ENCODE measurements at regions not wholly inside any gene's neighbourhood (a gene's known extent, or its start where the extent isn't known, plus 50 kb on each side); places are given as distances from the start of the nearest gene placed in this dataset.

DNA sequence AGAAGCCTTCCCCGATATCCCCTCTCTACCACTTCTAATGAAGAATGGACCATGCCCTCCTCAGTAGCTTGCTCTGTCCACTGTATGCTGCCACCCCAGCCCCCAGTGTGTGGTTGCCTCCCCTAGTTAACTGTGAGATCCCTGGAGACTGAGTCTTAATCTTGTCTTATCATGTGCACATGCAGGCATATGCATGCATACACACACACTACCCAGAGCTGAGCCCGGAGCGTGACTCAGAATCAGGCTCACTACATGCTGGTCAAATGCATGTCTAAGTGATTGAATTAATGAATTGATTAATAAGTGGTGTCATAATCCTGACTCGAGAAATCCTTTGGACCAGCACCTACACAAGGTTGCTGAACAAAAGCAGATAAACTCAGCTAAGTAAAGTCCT, 99.4 kb downstream of the CCT6B start:
- Mint-ChIP-seq H3K9me3 (ENCODE audit: unreplicated experiment) (peaks cover 2% of the 10 kb centered on the region), H3K4me3 (ENCODE audit: unreplicated experiment) (no peak overlapping the region), H3K36me3 (ENCODE audit: unreplicated experiment) (peaks cover 5% of the 10 kb centered on the region), H3K4me1 (ENCODE audit: low read depth, unreplicated experiment) (peaks cover 7% of the 10 kb centered on the region), H3K27ac (ENCODE audit: unreplicated experiment) (no peak overlapping the region), H3K27me3 (ENCODE audit: unreplicated experiment) (peaks cover 2% of the 10 kb centered on the region)
- TF ChIP-seq, protein P1, sequence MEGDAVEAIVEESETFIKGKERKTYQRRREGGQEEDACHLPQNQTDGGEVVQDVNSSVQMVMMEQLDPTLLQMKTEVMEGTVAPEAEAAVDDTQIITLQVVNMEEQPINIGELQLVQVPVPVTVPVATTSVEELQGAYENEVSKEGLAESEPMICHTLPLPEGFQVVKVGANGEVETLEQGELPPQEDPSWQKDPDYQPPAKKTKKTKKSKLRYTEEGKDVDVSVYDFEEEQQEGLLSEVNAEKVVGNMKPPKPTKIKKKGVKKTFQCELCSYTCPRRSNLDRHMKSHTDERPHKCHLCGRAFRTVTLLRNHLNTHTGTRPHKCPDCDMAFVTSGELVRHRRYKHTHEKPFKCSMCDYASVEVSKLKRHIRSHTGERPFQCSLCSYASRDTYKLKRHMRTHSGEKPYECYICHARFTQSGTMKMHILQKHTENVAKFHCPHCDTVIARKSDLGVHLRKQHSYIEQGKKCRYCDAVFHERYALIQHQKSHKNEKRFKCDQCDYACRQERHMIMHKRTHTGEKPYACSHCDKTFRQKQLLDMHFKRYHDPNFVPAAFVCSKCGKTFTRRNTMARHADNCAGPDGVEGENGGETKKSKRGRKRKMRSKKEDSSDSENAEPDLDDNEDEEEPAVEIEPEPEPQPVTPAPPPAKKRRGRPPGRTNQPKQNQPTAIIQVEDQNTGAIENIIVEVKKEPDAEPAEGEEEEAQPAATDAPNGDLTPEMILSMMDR (IDR thresholded peaks at IDR 0.05; ENCODE audit: partially characterized antibody, unreplicated experiment): no peak
- DNase-seq: no peak

DNA sequence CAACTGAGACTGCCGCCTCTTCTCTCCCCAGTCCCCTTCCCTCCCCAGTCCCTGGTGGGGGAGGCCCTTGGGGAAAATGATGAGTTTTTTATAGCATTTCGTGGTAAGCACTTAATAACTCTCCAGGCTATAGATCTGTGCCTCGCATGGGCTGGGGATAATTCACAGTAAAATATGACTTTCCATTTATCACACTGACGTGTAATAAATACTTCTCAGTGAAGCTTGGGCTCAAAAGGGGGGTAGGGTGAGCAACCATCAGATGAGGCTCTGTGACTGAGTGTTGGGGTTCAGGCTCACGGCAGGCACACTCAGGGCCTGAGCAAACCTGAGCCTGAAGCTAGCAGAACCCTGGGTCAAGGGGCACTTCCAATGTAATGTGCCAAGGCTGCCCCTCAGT, 101.6 kb downstream of the CCT6B start:
- H3K4me1 Mint-ChIP-seq (ENCODE audit: low read depth, unreplicated experiment): peaks cover 7% of the 10 kb centered on the region
- no peak overlapping the region for H3K4me3 Mint-ChIP-seq (ENCODE audit: unreplicated experiment)
- peaks cover 5% of the 10 kb centered on the region for H3K36me3 Mint-ChIP-seq (ENCODE audit: unreplicated experiment)
- DNase-seq: no peak
- TF ChIP-seq, protein P1 (IDR thresholded peaks at IDR 0.05; ENCODE audit: partially characterized antibody, unreplicated experiment): no peak
- peaks cover 2% of the 10 kb centered on the region for H3K9me3 Mint-ChIP-seq (ENCODE audit: unreplicated experiment)
- peaks cover 2% of the 10 kb centered on the region for H3K27me3 Mint-ChIP-seq (ENCODE audit: unreplicated experiment)
- H3K27ac Mint-ChIP-seq (ENCODE audit: unreplicated experiment): no peak overlapping the region

DNA sequence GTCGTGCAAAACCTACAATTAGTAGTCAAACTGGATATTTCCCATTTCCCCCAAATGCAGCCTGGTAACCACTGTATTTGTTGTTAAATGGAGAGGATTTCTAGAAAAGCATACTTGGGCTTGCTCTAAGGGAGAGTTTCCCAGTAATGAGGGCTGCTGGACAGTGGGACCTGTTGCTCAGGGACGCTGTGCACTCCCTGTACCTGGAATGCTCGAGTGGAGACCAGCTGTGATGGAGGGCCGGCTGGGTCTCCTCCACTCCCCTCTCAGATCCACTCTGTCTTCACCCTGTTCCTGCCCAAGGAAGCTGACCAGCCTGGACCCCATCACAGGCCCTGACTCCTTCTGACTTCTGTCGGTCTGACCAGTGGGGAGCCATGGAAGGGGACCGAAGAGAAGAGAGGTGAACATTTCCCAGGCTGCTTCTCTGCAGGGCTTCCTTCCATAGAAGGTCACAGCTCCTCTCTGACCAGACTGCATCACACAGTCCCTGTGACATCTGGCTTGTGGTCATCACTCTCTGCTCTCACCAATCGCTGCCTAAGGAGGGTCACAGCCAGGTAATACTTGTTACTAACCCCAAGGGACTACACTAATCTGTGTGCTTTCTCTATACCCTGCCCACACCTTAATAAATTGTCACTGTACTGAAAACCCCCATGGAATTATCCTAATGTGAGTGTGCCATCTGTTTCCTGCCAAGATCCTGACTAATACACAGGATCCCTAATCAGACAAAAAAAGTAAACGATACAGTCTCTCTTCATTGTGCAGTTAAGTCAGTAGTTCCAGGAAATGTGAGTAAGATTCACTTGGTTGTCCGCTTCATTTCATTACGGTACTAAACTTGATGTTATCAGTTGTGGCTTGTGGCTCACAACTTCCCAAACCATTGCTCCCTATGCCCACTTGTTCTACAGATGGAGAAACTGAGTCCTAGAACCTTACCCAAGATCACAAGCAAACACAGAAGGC, 102.4 kb downstream of the CCT6B start:
- Mint-ChIP-seq H3K4me3 (ENCODE audit: unreplicated experiment) (no peak overlapping the region), H3K27me3 (ENCODE audit: unreplicated experiment) (peaks cover 2% of the 10 kb centered on the region), H3K27ac (ENCODE audit: unreplicated experiment) (no peak overlapping the region), H3K9me3 (ENCODE audit: unreplicated experiment) (peaks cover 2% of the 10 kb centered on the region), H3K4me1 (ENCODE audit: low read depth, unreplicated experiment) (peaks cover 7% of the 10 kb centered on the region), H3K36me3 (ENCODE audit: unreplicated experiment) (peaks cover 5% of the 10 kb centered on the region)
- no peak for DNase-seq
- TF ChIP-seq, protein P1 (IDR thresholded peaks at IDR 0.05; ENCODE audit: partially characterized antibody, unreplicated experiment): no peak

DNA sequence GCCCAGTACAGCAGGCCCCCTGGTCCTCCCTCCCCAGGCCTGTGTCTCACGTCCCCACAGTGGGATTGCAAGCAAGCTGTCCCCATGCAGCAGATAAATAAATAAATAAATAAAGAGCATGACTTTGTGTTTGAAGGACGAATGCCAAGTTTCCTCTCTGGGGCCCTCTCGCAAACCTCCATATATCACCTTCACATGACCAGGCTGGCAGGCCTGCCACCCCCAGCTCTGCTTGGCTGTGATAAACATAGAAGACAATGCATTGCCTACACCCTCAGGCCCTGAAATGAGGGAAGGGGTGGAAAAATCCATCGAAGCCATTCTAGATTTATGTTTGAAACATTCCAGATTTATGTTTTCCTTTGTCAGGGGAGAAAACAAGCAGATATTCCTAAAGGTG, 107.3 kb downstream of the CCT6B start:
- Mint-ChIP-seq H3K9me3 (ENCODE audit: unreplicated experiment) (peaks cover 2% of the 10 kb centered on the region), H3K4me3 (ENCODE audit: unreplicated experiment) (no peak overlapping the region), H3K27ac (ENCODE audit: unreplicated experiment) (no peak overlapping the region), H3K36me3 (ENCODE audit: unreplicated experiment) (no peaks in the 10 kb centered on the region), H3K27me3 (ENCODE audit: unreplicated experiment) (no peaks in the 10 kb centered on the region), H3K4me1 (ENCODE audit: low read depth, unreplicated experiment) (peaks cover 4% of the 10 kb centered on the region)
- TF ChIP-seq, protein P1 (IDR thresholded peaks at IDR 0.05; ENCODE audit: partially characterized antibody, unreplicated experiment): no peak
- no peak for DNase-seq

DNA sequence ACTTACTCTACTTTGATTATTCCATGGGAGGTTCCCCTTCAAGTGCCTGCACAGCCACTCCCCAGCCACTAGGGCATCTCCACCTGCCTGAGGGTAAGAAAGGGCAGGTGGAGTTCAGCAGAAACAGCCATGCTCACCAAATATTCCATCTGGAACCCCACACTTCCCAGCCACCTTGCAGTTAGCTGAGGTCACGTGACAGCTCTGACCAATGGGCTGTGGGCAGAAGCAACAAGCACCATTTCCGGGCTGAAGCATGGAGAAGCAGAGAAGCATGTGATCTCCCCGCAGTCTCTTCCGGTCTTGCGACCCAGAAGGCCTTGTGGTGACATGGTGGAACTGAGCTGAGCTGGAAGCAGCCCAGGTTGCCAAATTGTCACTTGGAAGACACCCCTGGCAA, 108.6 kb downstream of the CCT6B start:
- Mint-ChIP-seq H3K36me3 (ENCODE audit: unreplicated experiment) (no peaks in the 10 kb centered on the region), H3K9me3 (ENCODE audit: unreplicated experiment) (peaks cover 2% of the 10 kb centered on the region), H3K27ac (ENCODE audit: unreplicated experiment) (no peak overlapping the region), H3K27me3 (ENCODE audit: unreplicated experiment) (no peaks in the 10 kb centered on the region), H3K4me3 (ENCODE audit: unreplicated experiment) (no peak overlapping the region), H3K4me1 (ENCODE audit: low read depth, unreplicated experiment) (peaks cover 3% of the 10 kb centered on the region)
- TF ChIP-seq, protein P1 (IDR thresholded peaks at IDR 0.05; ENCODE audit: partially characterized antibody, unreplicated experiment): peak; percentile 31
- no peak for DNase-seq

All from glutamatergic neuron (in vitro differentiated cells).